IMR-90 (cell line): ENCODE measurements at regions not wholly inside any gene's neighbourhood (a gene's known extent, or its start where the extent isn't known, plus 50 kb on each side); places are given as distances from the start of the nearest gene placed in this dataset.
A peak's percentile ranks its signal among the peaks of the same experiment; 100 is the strongest.

Experiments
- ATAC-seq: fragments of 200-7000 bp; cut with Tn5 transposase; 2 replicates; pipeline ENCODE4 v1.9.1; 2020; ENCODE audit warnings: low read depth, mild to moderate bottlenecking, moderate library complexity
- BruUV-seq: library from RNA; stranded (reverse); fragments of 400-500 nt; replicated peaks from 2 replicates; lab custom pipeline; 2021; lab: Mats Ljungman, UMichigan
- CTCF ChIA-PET: fragments of 300-600 bp; formaldehyde crosslinking; extraction: SDS; loops from one replicate; lab custom pipeline; 2021; ENCODE audit warnings: antibody characterized with exemption; lab: Yijun Ruan, JAX
- POLR2A ChIA-PET: fragments of 300-600 bp; sonication (Branson Sonifier 250); formaldehyde crosslinking; loops from one replicate; lab custom pipeline; 2022; ENCODE audit warnings: antibody characterized with exemption; ENCODE audit not compliant: unreplicated experiment; lab: Charles Lee
- DNase-seq: peaks from one replicate; pipeline ENCODE4 v3.0.0; 2013
- H2AFZ ChIP-seq: replicated peaks from 2 replicates; pipeline ENCODE3; 2013; ENCODE audit warnings: low read length, mild to moderate bottlenecking; ENCODE audit not compliant: poor library complexity
- H2AK5ac ChIP-seq: 2 replicates; pipeline ENCODE4 v1.6.1; 2013; ENCODE audit warnings: low read depth, low read length, inconsistent platforms
- H2AK9ac ChIP-seq: replicated peaks from 2 replicates; pipeline ENCODE3; 2013; ENCODE audit warnings: mild to moderate bottlenecking, low read depth, low read length, moderate library complexity; ENCODE audit not compliant: poor library complexity
- H2BK120ac ChIP-seq: 2 replicates; pipeline ENCODE4 v1.6.1; 2013; ENCODE audit warnings: low read depth, low read length, inconsistent platforms
- H2BK15ac ChIP-seq: 3 replicates; pipeline ENCODE4 v1.6.1; 2013; ENCODE audit warnings: low read depth, low read length, inconsistent platforms
- H2BK20ac ChIP-seq: 2 replicates; pipeline ENCODE4 v1.6.1; 2013; ENCODE audit warnings: low read depth, mild to moderate bottlenecking, inconsistent platforms, low read length, moderate library complexity
- H2BK5ac ChIP-seq: 2 replicates; pipeline ENCODE4 v1.6.1; 2013; ENCODE audit warnings: mild to moderate bottlenecking, low read depth, low read length, inconsistent platforms; ENCODE audit not compliant: poor library complexity, severe bottlenecking
- H3K14ac ChIP-seq: replicated peaks from 2 replicates; pipeline ENCODE4 v1.6.1; 2013; ENCODE audit warnings: low read depth, low read length, inconsistent platforms
- H3K18ac ChIP-seq: 2 replicates; pipeline ENCODE4 v1.6.1; 2013; ENCODE audit warnings: low read depth, low read length, control low read depth
- H3K23ac ChIP-seq: 2 replicates; pipeline ENCODE4 v1.6.1; 2013; ENCODE audit warnings: low read depth, low read length, inconsistent platforms
- H3K27ac ChIP-seq: 2 replicates; pipeline ENCODE4 v1.5.1; 2013; ENCODE audit warnings: mild to moderate bottlenecking, control low read depth, low read length; ENCODE audit not compliant: insufficient read depth
- H3K27me3 ChIP-seq: 2 replicates; pipeline ENCODE4 v1.6.1; 2013; ENCODE audit warnings: low read length; ENCODE audit not compliant: control insufficient read depth, insufficient read depth
- H3K36me3 ChIP-seq: 2 replicates; pipeline ENCODE4 v1.6.1; 2013; ENCODE audit warnings: low read length, mixed read lengths; ENCODE audit not compliant: control insufficient read depth, insufficient read depth
- H3K4ac ChIP-seq: 2 replicates; pipeline ENCODE4 v1.6.1; 2013; ENCODE audit warnings: low read depth, low read length, inconsistent platforms
- H3K4me1 ChIP-seq: 2 replicates; pipeline ENCODE4 v1.6.1; 2013; ENCODE audit warnings: low read length, mixed read lengths; ENCODE audit not compliant: control insufficient read depth, insufficient read depth
- H3K4me2 ChIP-seq: 2 replicates; pipeline ENCODE4 v1.6.1; 2013; ENCODE audit warnings: low read depth, mild to moderate bottlenecking, control low read depth, low read length, moderate library complexity
- H3K4me3 ChIP-seq: 2 replicates; pipeline ENCODE4 v1.5.1; 2013; ENCODE audit warnings: low read depth, mild to moderate bottlenecking, control low read depth, low read length, moderate library complexity; ENCODE audit not compliant: insufficient read depth
- H3K56ac ChIP-seq: 2 replicates; pipeline ENCODE4 v1.6.1; 2013; ENCODE audit warnings: low read length, inconsistent platforms; ENCODE audit not compliant: insufficient read depth; ENCODE audit errors: extremely low read depth
- H3K79me1 ChIP-seq, 2 experiments: 2 replicates each; pipeline ENCODE4 v1.6.1; 2013; ENCODE audit warnings: low read length in 2 of 2, inconsistent platforms in 1 of 2, low read depth in 1 of 2
- H3K9ac ChIP-seq: 2 replicates; pipeline ENCODE4 v1.6.1; 2013; ENCODE audit warnings: low read depth, low read length, control low read depth
- H3K9me1 ChIP-seq: 2 replicates; pipeline ENCODE4 v1.6.1; 2013; ENCODE audit warnings: low read length, inconsistent platforms; ENCODE audit not compliant: insufficient read depth
- H3K9me3 ChIP-seq: 2 replicates; pipeline ENCODE4 v1.6.1; 2013; ENCODE audit warnings: low read length; ENCODE audit not compliant: control insufficient read depth, insufficient read depth
- H4K20me1 ChIP-seq: 2 replicates; pipeline ENCODE4 v1.6.1; 2013; ENCODE audit warnings: low read length, inconsistent platforms; ENCODE audit not compliant: insufficient read depth
- H4K5ac ChIP-seq: 2 replicates; pipeline ENCODE4 v1.6.1; 2013; ENCODE audit warnings: mild to moderate bottlenecking, low read depth, low read length, control low read depth
- H4K8ac ChIP-seq, 2 experiments: 2 replicates each; pipeline ENCODE4 v1.6.1; 2013; ENCODE audit warnings: low read depth in 2 of 2, low read length in 2 of 2, control low read depth in 1 of 2, inconsistent platforms in 1 of 2
- H4K91ac ChIP-seq: 2 replicates; pipeline ENCODE4 v1.6.1; 2013; ENCODE audit warnings: low read depth, low read length, inconsistent platforms; ENCODE audit not compliant: insufficient read depth
- BHLHE40 ChIP-seq: fragments of 150-350 bp; IDR thresholded peaks from 2 replicates; pipeline ENCODE4 v1.6.1; 2016; ENCODE audit warnings: mild to moderate bottlenecking, low read depth, low read length
- CEBPB ChIP-seq: IDR thresholded peaks from 2 replicates; pipeline ENCODE4 v1.6.1; 2012; ENCODE audit warnings: low read depth, low read length, improper control_type of control experiment
- CHD1 ChIP-seq: IDR thresholded peaks from 2 replicates; pipeline ENCODE4 v1.6.1; 2012; ENCODE audit warnings: low read depth, low read length, improper control_type of control experiment
- FOS ChIP-seq: fragments of 150-350 bp; IDR thresholded peaks from 2 replicates; pipeline ENCODE4 v1.6.1; 2016; ENCODE audit warnings: low read depth, low read length
- MAFK ChIP-seq: IDR thresholded peaks from 2 replicates; pipeline ENCODE4 v1.6.1; 2012; ENCODE audit warnings: low read depth, low read length, improper control_type of control experiment
- MAZ ChIP-seq: IDR thresholded peaks from 2 replicates; pipeline ENCODE4 v1.6.1; 2012; ENCODE audit warnings: low read depth, mild to moderate bottlenecking, low read length, improper control_type of control experiment, moderate library complexity, borderline replicate concordance
- MXI1 ChIP-seq: IDR thresholded peaks from 2 replicates; pipeline ENCODE4 v1.6.1; 2012; ENCODE audit warnings: low read depth, mild to moderate bottlenecking, low read length, moderate library complexity, borderline replicate concordance
- NFE2L2 ChIP-seq: fragments of 150-350 bp; IDR thresholded peaks from 2 replicates; pipeline ENCODE4 v1.6.1; 2016; ENCODE audit warnings: low read depth, mild to moderate bottlenecking, low read length
- POLR2A ChIP-seq: IDR thresholded peaks from 2 replicates; pipeline ENCODE4 v1.6.1; 2012; ENCODE audit warnings: mild to moderate bottlenecking, low read depth, low read length
- RCOR1 ChIP-seq: IDR thresholded peaks from 2 replicates; pipeline ENCODE4 v1.6.1; 2012; ENCODE audit warnings: mild to moderate bottlenecking, low read length, improper control_type of control experiment; ENCODE audit not compliant: insufficient replicate concordance
- RFX5 ChIP-seq: IDR thresholded peaks from 2 replicates; pipeline ENCODE4 v1.8.0; 2012; ENCODE audit warnings: low read depth, mild to moderate bottlenecking, low read length, moderate library complexity
- SMC3 ChIP-seq: fragments of 150-350 bp; IDR thresholded peaks from 2 replicates; pipeline ENCODE4 v1.6.1; 2016; ENCODE audit warnings: low read depth, mild to moderate bottlenecking, antibody characterized with exemption, low read length, moderate library complexity
- USF2 ChIP-seq: fragments of 150-350 bp; IDR thresholded peaks from 2 replicates; pipeline ENCODE4 v1.6.1; 2017; ENCODE audit warnings: mild to moderate bottlenecking, antibody characterized with exemption, low read length, low read depth
- WGBS, 2 experiments: methylation state at CpG; one replicate each; pipeline versions ENCODE4 v1.1.5 to v1.1.7; 2013; ENCODE audit warnings: missing lambda C conversion rate in 2 of 2; ENCODE audit not compliant: insufficient read length in 1 of 2; ENCODE audit errors: extremely low coverage in 2 of 2; 5-methylcytosine and 5-hydroxymethylcytosine counted together
- dilution Hi-C: fragments of 300-500 bp; cut with HindIII; formaldehyde crosslinking; loops from one replicate; pipeline ENCODE4 v1.14.3; 2018; ENCODE audit warnings: low sequenced_read_pairs; ENCODE audit not compliant: unreplicated experiment
- in situ Hi-C: fragments of 300-500 bp; cut with MboI; formaldehyde crosslinking; loops from 3 replicates; pipeline ENCODE4 v1.14.3; 2019; ENCODE audit warnings: low sequenced_read_pairs, inconsistent platforms, mixed read lengths
- intact Hi-C: fragments of 100-400 bp; cut with micrococcal nuclease; formaldehyde crosslinking; loops from 2 replicates; pipeline ENCODE4 v1.10.0; 2022

- no peak for TF ChIP-seq CHD1
- TF ChIP-seq MXI1 = no peak
- no peak for TF ChIP-seq MAFK
These were observed 194.1 kb upstream of the KBTBD8 start (continued) for GRCh38 chr3:66803721-66804695.

- no peak overlapping the region for H3K4ac ChIP-seq
- no peak overlapping the region for H3K23ac ChIP-seq
- no peaks in the 10 kb centered on the region for H3K79me1 ChIP-seq
- no peak overlapping the region for H2BK120ac ChIP-seq
- intact Hi-C loops (no loop called here), in situ Hi-C loops (no loop called here), dilution Hi-C loops (no loop called here)
- POLR2A ChIA-PET = no interaction called here
- H3K4me1 ChIP-seq = peaks cover 1% of the 10 kb centered on the region; the same call in 1 of the 2 replicates
- H4K8ac ChIP-seq = no peak overlapping the region
- DNase-seq (no peak), ATAC-seq (no peak)
- H3K27ac ChIP-seq = no peak overlapping the region
- 0 out of 2 replicates have a peak overlapping the region, but pooled peaks have one; percentile 6 for H4K5ac ChIP-seq
- H3K4me2 ChIP-seq = no peak overlapping the region
- no peaks in the 10 kb centered on the region for H3K9me1 ChIP-seq
- H2AFZ ChIP-seq = no peak overlapping the region
- no peaks in the 10 kb centered on the region for H3K9me3 ChIP-seq
- no TSS peak for BruUV-seq
- no peak overlapping the region for H4K91ac ChIP-seq
- H2AK5ac ChIP-seq = no peak overlapping the region
- H2BK20ac ChIP-seq = peak overlapping the region; percentile 16; the same call in 1 of the 2 replicates
- no peaks in the 10 kb centered on the region for H4K20me1 ChIP-seq
- no peak overlapping the region for H3K18ac ChIP-seq
- WGBS, 2 experiments = 83% methylated on average over 1 of the region's 6 CpGs; no CpG with 5 or more reads in 1 of the 2 experiments
- H3K4me3 ChIP-seq = no peak overlapping the region
- H3K14ac ChIP-seq = no peak overlapping the region
- H2BK5ac ChIP-seq = no peak overlapping the region
- H2BK15ac ChIP-seq = peak overlapping the region; percentile 44; the same call in 1 of the 3 replicates
- H3K36me3 ChIP-seq = no peaks in the 10 kb centered on the region
- H3K56ac ChIP-seq = no peak overlapping the region
- H2AK9ac ChIP-seq = no peak overlapping the region
- no peaks in the 10 kb centered on the region for H3K27me3 ChIP-seq
- CTCF ChIA-PET = interaction anchor here (2.4 kb wide), 1 partner anchor 13 kb away, joined by 11 read pairs; no protein-coding TSS in a partner anchor
- H3K9ac ChIP-seq = no peak overlapping the region
- TF ChIP-seq RCOR1 (no peak), BHLHE40 (no peak), POLR2A (no peak), RFX5 (no peak), MXI1 (no peak), USF2 (no peak), MAZ (no peak), CHD1 (no peak), SMC3 (no peak), CEBPB (no peak), FOS (no peak), MAFK (no peak), NFE2L2 (no peak)
These were observed 189.1 kb upstream of the KBTBD8 start for GRCh38 chr3:66808891-66809594.
